Suprapubic skin (tissue), 3 donors: ENCODE measurements at regions not wholly inside any gene's neighbourhood (a gene's known extent, or its start where the extent isn't known, plus 50 kb on each side); places are given as distances from the start of the nearest gene placed in this dataset.

ENCODE experiments used
- EP300 ChIP-seq: sonication (generic); formaldehyde crosslinking; IDR thresholded peaks from one replicate; pipeline ENCODE4 v1.6.1; 2017; ENCODE audit warnings: antibody characterized with exemption
- POLR2A ChIP-seq, 2 donors: fragments of 450-650 bp; IDR thresholded peaks; one replicate each; pipeline ENCODE4 v1.6.1; 2017; ENCODE audit warnings: antibody characterized with exemption in 2 of 2, mild to moderate bottlenecking in 2 of 2, moderate library complexity in 2 of 2
- TF ChIP-seq, protein P1 (sequence below), 2 donors: fragments of 200-600 bp in 1 of 2; fragments of 450-650 bp in 1 of 2; sonication (generic) in 1 of 2; IDR thresholded peaks; one replicate each; pipeline ENCODE4 v1.5.1; 2016 to 2019; ENCODE audit warnings: antibody characterized with exemption in 2 of 2, mild to moderate bottlenecking in 1 of 2, moderate library complexity in 1 of 2

DNA sequence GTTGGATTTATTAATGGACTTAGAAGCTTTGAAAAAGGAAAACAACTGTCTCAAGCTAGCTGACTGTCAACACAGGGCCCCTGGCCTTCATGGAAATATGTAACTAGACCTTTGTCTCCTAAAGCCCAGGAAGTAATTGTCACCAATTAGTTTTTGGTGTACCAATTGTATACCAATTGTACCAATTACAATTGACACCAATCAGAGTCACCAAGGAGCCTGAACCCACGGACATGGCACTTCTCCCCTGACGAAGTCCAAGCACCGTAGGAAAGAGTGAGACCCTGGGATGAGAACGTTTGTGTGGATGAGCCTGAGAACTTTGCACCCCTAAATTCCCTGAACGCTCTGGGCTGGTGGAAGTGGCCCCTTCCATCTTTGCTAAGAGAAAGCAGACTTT, 129.0 kb downstream of the ENGASE start:
- no peak for TF ChIP-seq POLR2A (IDR thresholded peaks at IDR 0.05)
- TF ChIP-seq, protein P1, sequence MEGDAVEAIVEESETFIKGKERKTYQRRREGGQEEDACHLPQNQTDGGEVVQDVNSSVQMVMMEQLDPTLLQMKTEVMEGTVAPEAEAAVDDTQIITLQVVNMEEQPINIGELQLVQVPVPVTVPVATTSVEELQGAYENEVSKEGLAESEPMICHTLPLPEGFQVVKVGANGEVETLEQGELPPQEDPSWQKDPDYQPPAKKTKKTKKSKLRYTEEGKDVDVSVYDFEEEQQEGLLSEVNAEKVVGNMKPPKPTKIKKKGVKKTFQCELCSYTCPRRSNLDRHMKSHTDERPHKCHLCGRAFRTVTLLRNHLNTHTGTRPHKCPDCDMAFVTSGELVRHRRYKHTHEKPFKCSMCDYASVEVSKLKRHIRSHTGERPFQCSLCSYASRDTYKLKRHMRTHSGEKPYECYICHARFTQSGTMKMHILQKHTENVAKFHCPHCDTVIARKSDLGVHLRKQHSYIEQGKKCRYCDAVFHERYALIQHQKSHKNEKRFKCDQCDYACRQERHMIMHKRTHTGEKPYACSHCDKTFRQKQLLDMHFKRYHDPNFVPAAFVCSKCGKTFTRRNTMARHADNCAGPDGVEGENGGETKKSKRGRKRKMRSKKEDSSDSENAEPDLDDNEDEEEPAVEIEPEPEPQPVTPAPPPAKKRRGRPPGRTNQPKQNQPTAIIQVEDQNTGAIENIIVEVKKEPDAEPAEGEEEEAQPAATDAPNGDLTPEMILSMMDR (IDR thresholded peaks at IDR 0.05) = no peak
- TF ChIP-seq EP300 = no peak
